ENCODE measurements at regions not wholly inside any gene's neighbourhood (a gene's known extent, or its start where the extent isn't known, plus 50 kb on each side); places are given as distances from the start of the nearest gene placed in this dataset.
"Not testable (repeated sequence)": the region's sequence is repeated elsewhere in the genome, so short reads cannot be mapped to it uniquely, and the experiment has no call there.

GRCh38 chr17:22044706-22045246 lies 352.5 kb downstream of the KCNJ18 start:
- H3K27ac Mint-ChIP-seq, H3K27me3 Mint-ChIP-seq, H3K4me3 Mint-ChIP-seq, H3K4me1 Mint-ChIP-seq, H3K36me3 Mint-ChIP-seq, H3K9me3 Mint-ChIP-seq, DNase-seq: not testable (repeated sequence)

- not testable (repeated sequence) for H3K4me1 Mint-ChIP-seq, H3K27ac Mint-ChIP-seq, H3K9me3 Mint-ChIP-seq, H3K36me3 Mint-ChIP-seq, DNase-seq, H3K27me3 Mint-ChIP-seq, H3K4me3 Mint-ChIP-seq
Measured at GRCh38 chr17:22047521-22047920, 355.2 kb downstream of the KCNJ18 start.

GRCh38 chr17:22048226-22048625 lies 355.9 kb downstream of the KCNJ18 start:
- H3K27me3 Mint-ChIP-seq, H3K27ac Mint-ChIP-seq, DNase-seq, H3K4me3 Mint-ChIP-seq, H3K4me1 Mint-ChIP-seq, H3K36me3 Mint-ChIP-seq, H3K9me3 Mint-ChIP-seq: not testable (repeated sequence)

GRCh38 chr17:22050766-22051165 lies 358.4 kb downstream of the KCNJ18 start:
- H3K36me3 Mint-ChIP-seq, H3K4me3 Mint-ChIP-seq, H3K9me3 Mint-ChIP-seq, H3K27me3 Mint-ChIP-seq, H3K4me1 Mint-ChIP-seq, DNase-seq, H3K27ac Mint-ChIP-seq: not testable (repeated sequence)

- H3K9me3 Mint-ChIP-seq, H3K27me3 Mint-ChIP-seq, H3K36me3 Mint-ChIP-seq, H3K4me3 Mint-ChIP-seq, H3K27ac Mint-ChIP-seq, DNase-seq, H3K4me1 Mint-ChIP-seq: not testable (repeated sequence)
Measured at GRCh38 chr17:22052715-22053114, 360.4 kb downstream of the KCNJ18 start.

- H3K4me3 Mint-ChIP-seq, H3K36me3 Mint-ChIP-seq, H3K27ac Mint-ChIP-seq, DNase-seq, H3K4me1 Mint-ChIP-seq, H3K27me3 Mint-ChIP-seq, H3K9me3 Mint-ChIP-seq: not testable (repeated sequence)
Measured at GRCh38 chr17:22056566-22056965, 364.2 kb downstream of the KCNJ18 start.

- not testable (repeated sequence) for H3K36me3 Mint-ChIP-seq, H3K4me1 Mint-ChIP-seq, DNase-seq, H3K4me3 Mint-ChIP-seq, H3K27me3 Mint-ChIP-seq, H3K27ac Mint-ChIP-seq, H3K9me3 Mint-ChIP-seq
Measured at GRCh38 chr17:22075918-22076317, 383.6 kb downstream of the KCNJ18 start.

GRCh38 chr17:22088589-22088988 lies 396.3 kb downstream of the KCNJ18 start:
- not testable (repeated sequence) for H3K27ac Mint-ChIP-seq, H3K36me3 Mint-ChIP-seq, H3K4me1 Mint-ChIP-seq, H3K9me3 Mint-ChIP-seq, H3K27me3 Mint-ChIP-seq, DNase-seq, H3K4me3 Mint-ChIP-seq

- Mint-ChIP-seq H3K27me3 (no peaks in the 10 kb centered on the region), H3K36me3 (peaks cover 1% of the 10 kb centered on the region), H3K4me1 (no peaks in the 10 kb centered on the region), H3K9me3 (peaks cover 7% of the 10 kb centered on the region), H3K27ac (no peak overlapping the region), H3K4me3 (no peak overlapping the region)
- DNase-seq = no peak
Measured at GRCh38 chr17:22090263-22090935, 398.1 kb downstream of the KCNJ18 start.

GRCh38 chr17:22091041-22091679 lies 398.8 kb downstream of the KCNJ18 start:
- not testable (repeated sequence) for H3K9me3 Mint-ChIP-seq, H3K36me3 Mint-ChIP-seq, H3K4me1 Mint-ChIP-seq, H3K27ac Mint-ChIP-seq, H3K27me3 Mint-ChIP-seq, H3K4me3 Mint-ChIP-seq, DNase-seq

- H3K4me3 Mint-ChIP-seq, H3K27ac Mint-ChIP-seq, H3K4me1 Mint-ChIP-seq, H3K9me3 Mint-ChIP-seq, DNase-seq, H3K27me3 Mint-ChIP-seq, H3K36me3 Mint-ChIP-seq: not testable (repeated sequence)
Measured at GRCh38 chr17:22091840-22092239, 399.5 kb downstream of the KCNJ18 start.

GRCh38 chr17:22095414-22095813 lies 403.1 kb downstream of the KCNJ18 start:
- H3K9me3 Mint-ChIP-seq, H3K4me3 Mint-ChIP-seq, H3K27ac Mint-ChIP-seq, H3K36me3 Mint-ChIP-seq, H3K4me1 Mint-ChIP-seq, DNase-seq, H3K27me3 Mint-ChIP-seq: not testable (repeated sequence)

GRCh38 chr17:22099633-22100032 lies 407.3 kb downstream of the KCNJ18 start:
- H3K4me3 Mint-ChIP-seq, H3K4me1 Mint-ChIP-seq, H3K9me3 Mint-ChIP-seq, H3K36me3 Mint-ChIP-seq, H3K27ac Mint-ChIP-seq, DNase-seq, H3K27me3 Mint-ChIP-seq: not testable (repeated sequence)

- Mint-ChIP-seq H3K36me3 (no peaks in the 10 kb centered on the region), H3K9me3 (peaks cover 9% of the 10 kb centered on the region), H3K4me3 (no peak overlapping the region), H3K27me3 (no peaks in the 10 kb centered on the region), H3K4me1 (no peaks in the 10 kb centered on the region), H3K27ac (no peak overlapping the region)
- DNase-seq = no peak
Measured at GRCh38 chr17:22102177-22102576, 409.9 kb downstream of the KCNJ18 start.

GRCh38 chr17:22116720-22117119 lies 424.4 kb downstream of the KCNJ18 start:
- H3K27me3 Mint-ChIP-seq = not testable (repeated sequence)

GRCh38 chr17:22117401-22117800 lies 425.1 kb downstream of the KCNJ18 start:
- H3K27ac Mint-ChIP-seq, DNase-seq, H3K4me1 Mint-ChIP-seq, H3K36me3 Mint-ChIP-seq, H3K27me3 Mint-ChIP-seq, H3K4me3 Mint-ChIP-seq, H3K9me3 Mint-ChIP-seq: not testable (repeated sequence)

More at GRCh38 chr17:22116720-22117119, 424.4 kb downstream of the KCNJ18 start:
- H3K36me3 Mint-ChIP-seq, H3K4me1 Mint-ChIP-seq, H3K4me3 Mint-ChIP-seq, H3K27ac Mint-ChIP-seq, DNase-seq, H3K9me3 Mint-ChIP-seq: not testable (repeated sequence)
